Fibroblast of skin of left biceps (primary cell): ENCODE measurements at regions not wholly inside any gene's neighbourhood (a gene's known extent, or its start where the extent isn't known, plus 50 kb on each side); places are given as distances from the start of the nearest gene placed in this dataset.
"Not testable (repeated sequence)": the region's sequence is repeated elsewhere in the genome, so short reads cannot be mapped to it uniquely, and the experiment has no call there.

Experiments used
- DNase-seq, 2 experiments: peaks; one replicate each; pipeline ENCODE4 v3.0.0-alpha.2; 2013; ENCODE audit warnings: low read depth in 2 of 2

- no peak for DNase-seq
These were observed 187.9 kb downstream of the PTPRU start for GRCh38 chr1:29424266-29424665.

- no peak for DNase-seq
These were observed 183.9 kb downstream of the PTPRU start for GRCh38 chr1:29420202-29420601.

GRCh38 chr1:29417971-29418370 lies 181.6 kb downstream of the PTPRU start:
- no peak for DNase-seq

GRCh38 chr1:29417147-29417858 lies 181.0 kb downstream of the PTPRU start:
- no peak for DNase-seq

- no peak for DNase-seq
These were observed 180.2 kb downstream of the PTPRU start for GRCh38 chr1:29416267-29417146.

- no peak for DNase-seq
These were observed 179.5 kb downstream of the PTPRU start for GRCh38 chr1:29415861-29416260.

GRCh38 chr1:29415156-29415830 lies 179.0 kb downstream of the PTPRU start:
- DNase-seq, result no peak

GRCh38 chr1:29414086-29414485 lies 177.8 kb downstream of the PTPRU start:
- no peak for DNase-seq

GRCh38 chr1:29413661-29414060 lies 177.3 kb downstream of the PTPRU start:
- no peak for DNase-seq

GRCh38 chr1:29412591-29412990 lies 176.3 kb downstream of the PTPRU start:
- no peak for DNase-seq

GRCh38 chr1:29410476-29410875 lies 174.2 kb downstream of the PTPRU start:
- no peak for DNase-seq

GRCh38 chr1:29409616-29410015 lies 173.3 kb downstream of the PTPRU start:
- DNase-seq, result no peak

- DNase-seq, result no peak
These were observed 172.7 kb downstream of the PTPRU start for GRCh38 chr1:29408831-29409605.

GRCh38 chr1:29406814-29407213 lies 170.5 kb downstream of the PTPRU start:
- DNase-seq, result no peak

GRCh38 chr1:29400203-29400602 lies 163.9 kb downstream of the PTPRU start:
- DNase-seq, result not testable (repeated sequence)

GRCh38 chr1:29399465-29399864 lies 163.1 kb downstream of the PTPRU start:
- no peak for DNase-seq

GRCh38 chr1:29398431-29398830 lies 162.1 kb downstream of the PTPRU start:
- DNase-seq, result no peak

GRCh38 chr1:29397981-29398380 lies 161.7 kb downstream of the PTPRU start:
- no peak for DNase-seq

GRCh38 chr1:29397256-29397590 lies 160.9 kb downstream of the PTPRU start:
- no peak for DNase-seq

- DNase-seq, result no peak
These were observed 160.3 kb downstream of the PTPRU start for GRCh38 chr1:29396438-29397255.
